Transverse colon (tissue), 4 donors: ENCODE measurements at regions not wholly inside any gene's neighbourhood (a gene's known extent, or its start where the extent isn't known, plus 50 kb on each side); places are given as distances from the start of the nearest gene placed in this dataset.

ENCODE experiments used
- CTCF ChIP-seq, 5 experiments: fragments of 200-600 bp in 3 of 5; fragments of 450-650 bp in 2 of 5; sonication (generic) in 3 of 5; IDR thresholded peaks; 1 replicate in 2 of 5; 2 replicates in 3 of 5; pipeline ENCODE4 v1.5.1; 2016 to 2017; ENCODE audit warnings: antibody characterized with exemption in 5 of 5, inconsistent platforms in 3 of 5, mild to moderate bottlenecking in 2 of 5, moderate library complexity in 1 of 5
- EP300 ChIP-seq: sonication (generic); formaldehyde crosslinking; IDR thresholded peaks from one replicate; pipeline ENCODE4 v1.6.1; 2017; ENCODE audit warnings: antibody characterized with exemption, low read depth
- POLR2AphosphoS5 ChIP-seq, 3 donors: sonication (generic); formaldehyde crosslinking; IDR thresholded peaks; one replicate each; pipeline ENCODE4 v1.6.1; 2016; ENCODE audit warnings: antibody characterized with exemption in 3 of 3

- TF ChIP-seq CTCF (IDR thresholded peaks at IDR 0.05) (no peak), POLR2AphosphoS5 (IDR thresholded peaks at IDR 0.05) (no peak), EP300 (no peak)
Observed at GRCh38 chr7:41892356-41893100, 189.6 kb upstream of the INHBA start.
